Ishikawa (cell line): ENCODE measurements at regions not wholly inside any gene's neighbourhood (a gene's known extent, or its start where the extent isn't known, plus 50 kb on each side); places are given as distances from the start of the nearest gene placed in this dataset.

ENCODE experiments used
- CEBPB ChIP-seq: IDR thresholded peaks from 2 replicates; pipeline ENCODE4 v1.6.1; 2012
- CREB1 ChIP-seq: IDR thresholded peaks from 2 replicates; pipeline ENCODE4 v1.6.1; 2012; ENCODE audit warnings: low read depth
- EGR1 ChIP-seq: IDR thresholded peaks from 2 replicates; pipeline ENCODE4 v1.6.1; 2012
- EP300 ChIP-seq: IDR thresholded peaks from 2 replicates; pipeline ENCODE4 v1.6.1; 2012; ENCODE audit warnings: borderline replicate concordance
- FOXM1 ChIP-seq: IDR thresholded peaks from 2 replicates; pipeline ENCODE4 v1.6.1; 2012; ENCODE audit warnings: low read depth, borderline replicate concordance
- MAX ChIP-seq: IDR thresholded peaks from 2 replicates; pipeline ENCODE4 v1.6.1; 2012
- NFIC ChIP-seq: IDR thresholded peaks from 2 replicates; pipeline ENCODE4 v1.6.1; 2012
- RAD21 ChIP-seq: IDR thresholded peaks from 2 replicates; pipeline ENCODE4 v1.6.1; 2012; ENCODE audit warnings: low read depth
- REST ChIP-seq: IDR thresholded peaks from 2 replicates; pipeline ENCODE4 v1.6.1; 2012; ENCODE audit warnings: low read depth, mild to moderate bottlenecking
- TAF1 ChIP-seq: IDR thresholded peaks from 2 replicates; pipeline ENCODE4 v1.6.1; 2012; ENCODE audit warnings: low read depth, mild to moderate bottlenecking
- TCF12 ChIP-seq: IDR thresholded peaks from 2 replicates; pipeline ENCODE4 v1.6.1; 2012; ENCODE audit warnings: low read depth
- TEAD4 ChIP-seq: IDR thresholded peaks from 2 replicates; pipeline ENCODE4 v1.6.1; 2012
- USF1 ChIP-seq: IDR thresholded peaks from 2 replicates; pipeline ENCODE4 v1.6.1; 2012
- YY1 ChIP-seq: IDR thresholded peaks from 2 replicates; pipeline ENCODE4 v1.6.1; 2012; ENCODE audit warnings: low read depth
- ZBTB7A ChIP-seq: IDR thresholded peaks from 2 replicates; pipeline ENCODE4 v1.6.1; 2012; ENCODE audit warnings: low read depth

GRCh38 chrX:40247848-40248622 lies 150.3 kb upstream of the BCOR start:
- no peak for TF ChIP-seq TCF12
- TF ChIP-seq USF1 = no peak
- TF ChIP-seq REST = no peak
- no peak for TF ChIP-seq NFIC
- no peak for TF ChIP-seq CREB1
- no peak for TF ChIP-seq CEBPB
- no peak for TF ChIP-seq ZBTB7A
- TF ChIP-seq FOXM1 = no peak

GRCh38 chrX:40247382-40247781 lies 149.6 kb upstream of the BCOR start:
- TF ChIP-seq NFIC (no peak), REST (no peak), USF1 (no peak), MAX (no peak), TAF1 (no peak), YY1 (no peak), TCF12 (no peak), CEBPB (no peak), ZBTB7A (no peak), CREB1 (no peak), TEAD4 (no peak), EGR1 (no peak), RAD21 (no peak), FOXM1 (no peak), EP300 (no peak)

GRCh38 chrX:40245488-40246071 lies 147.8 kb upstream of the BCOR start:
- no peak for TF ChIP-seq TAF1
- TF ChIP-seq ZBTB7A = no peak

- TF ChIP-seq EGR1 (no peak), ZBTB7A (no peak), EP300 (no peak), USF1 (no peak), MAX (no peak), CEBPB (no peak), TCF12 (no peak), NFIC (no peak), TEAD4 (no peak), CREB1 (no peak), FOXM1 (no peak), TAF1 (no peak), YY1 (no peak), RAD21 (no peak), REST (no peak)
Observed at GRCh38 chrX:40244980-40245379, 147.2 kb upstream of the BCOR start.
